ENCODE measurements at regions not wholly inside any gene's neighbourhood (a gene's known extent, or its start where the extent isn't known, plus 50 kb on each side); places are given as distances from the start of the nearest gene placed in this dataset.

GRCh38 chr15:66848686-66849392, 146.8 kb downstream of the SMAD6 start:
- DNase-seq: no peak

DNA sequence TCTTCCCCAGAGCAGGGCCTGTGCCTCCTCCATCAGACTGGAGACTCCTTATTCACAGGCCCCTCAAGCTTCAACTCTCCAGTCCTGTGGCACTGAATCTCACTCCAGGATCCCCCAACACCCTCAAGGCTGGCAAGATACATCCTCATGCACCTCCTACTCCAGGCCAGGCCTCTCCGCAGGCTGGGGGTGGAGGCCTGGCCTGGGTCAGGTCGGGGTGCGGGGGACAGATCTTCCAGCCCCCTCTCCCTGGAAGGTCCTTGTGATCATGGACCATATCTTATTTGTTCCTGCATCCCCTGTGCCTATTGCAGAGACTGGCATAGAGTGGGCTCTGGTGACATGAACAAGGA, 147.3 kb downstream of the SMAD6 start:
- DNase-seq: no peak

DNA sequence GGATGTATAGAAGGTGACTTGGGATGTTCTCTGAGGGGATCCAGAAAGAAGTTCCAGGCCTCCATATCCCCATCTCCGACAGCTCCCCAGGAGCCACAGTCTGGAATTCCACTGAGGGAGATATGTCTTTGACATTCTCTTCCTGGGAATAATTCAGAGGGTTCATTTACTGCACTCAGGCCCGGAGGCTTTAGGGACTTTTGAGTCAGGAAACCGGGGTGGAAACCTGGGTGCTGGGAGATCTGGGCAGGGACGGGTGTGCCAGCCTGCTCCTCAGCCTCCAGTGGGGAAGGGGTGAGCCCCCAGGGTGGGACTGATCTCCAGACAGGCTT, 147.7 kb downstream of the SMAD6 start:
- DNase-seq: no peak

DNA sequence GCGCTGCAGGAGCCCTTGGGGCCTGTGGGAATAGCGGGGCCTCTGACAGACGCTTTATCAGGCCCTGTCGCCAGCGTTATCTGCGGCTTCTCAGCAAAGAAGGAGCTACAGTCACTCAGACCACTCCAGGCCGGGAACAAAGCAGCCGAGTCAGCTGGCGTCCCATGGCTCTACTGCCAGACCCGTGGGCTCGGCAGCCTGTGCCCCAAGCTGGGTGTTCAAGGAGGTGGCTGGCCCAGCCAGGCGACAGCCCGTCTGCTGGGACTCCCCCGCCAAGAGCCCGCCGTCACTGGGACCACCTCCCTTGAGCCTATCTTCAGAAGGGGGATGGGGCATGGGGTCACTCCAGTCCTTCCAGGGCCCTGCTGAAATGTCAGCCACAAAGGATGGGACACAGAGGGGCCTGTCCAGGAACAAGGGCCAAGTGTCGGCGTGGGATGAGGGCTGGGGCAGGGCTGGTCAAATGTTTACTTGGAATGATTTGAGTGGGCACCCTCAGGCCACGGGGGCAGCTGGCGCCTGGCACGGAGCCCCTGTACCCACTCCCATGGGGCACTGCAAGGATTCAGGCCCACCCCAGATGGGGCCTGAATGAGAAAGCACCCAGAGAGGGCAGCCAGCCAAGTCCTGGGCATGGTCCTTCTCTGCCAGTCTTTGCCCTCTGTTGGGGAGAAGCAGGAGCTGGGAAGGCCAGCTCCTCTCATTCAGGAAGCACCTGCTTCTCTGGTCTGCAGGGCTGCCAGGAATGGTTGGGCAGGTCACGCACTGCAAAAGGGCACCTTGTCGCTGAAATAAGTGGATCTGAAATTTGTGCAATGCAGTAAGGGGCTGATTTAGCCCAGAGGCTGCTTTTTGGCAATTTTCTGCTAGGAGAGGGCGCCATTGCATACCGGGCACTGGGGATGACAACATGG, 148.3 kb downstream of the SMAD6 start:
- DNase-seq: no peak

DNA sequence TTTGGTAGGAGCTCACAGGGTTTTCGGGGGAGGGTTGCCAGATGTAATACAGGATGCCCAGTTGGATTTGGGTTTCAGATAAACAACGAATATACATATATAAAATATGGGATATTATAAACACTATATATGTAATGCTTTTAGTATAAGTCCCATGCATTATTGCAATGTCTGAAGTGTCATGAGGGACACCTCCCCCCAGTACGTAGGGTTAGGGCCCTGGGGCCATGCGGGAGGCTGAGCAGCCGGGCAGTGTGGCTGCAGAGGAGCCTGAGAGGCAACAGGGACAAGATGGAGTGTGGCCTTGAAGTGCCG, 148.9 kb downstream of the SMAD6 start:
- DNase-seq: no peak

- peak; percentile 60 for DNase-seq
Observed at GRCh38 chr15:66851311-66852063, 149.5 kb downstream of the SMAD6 start.

DNA sequence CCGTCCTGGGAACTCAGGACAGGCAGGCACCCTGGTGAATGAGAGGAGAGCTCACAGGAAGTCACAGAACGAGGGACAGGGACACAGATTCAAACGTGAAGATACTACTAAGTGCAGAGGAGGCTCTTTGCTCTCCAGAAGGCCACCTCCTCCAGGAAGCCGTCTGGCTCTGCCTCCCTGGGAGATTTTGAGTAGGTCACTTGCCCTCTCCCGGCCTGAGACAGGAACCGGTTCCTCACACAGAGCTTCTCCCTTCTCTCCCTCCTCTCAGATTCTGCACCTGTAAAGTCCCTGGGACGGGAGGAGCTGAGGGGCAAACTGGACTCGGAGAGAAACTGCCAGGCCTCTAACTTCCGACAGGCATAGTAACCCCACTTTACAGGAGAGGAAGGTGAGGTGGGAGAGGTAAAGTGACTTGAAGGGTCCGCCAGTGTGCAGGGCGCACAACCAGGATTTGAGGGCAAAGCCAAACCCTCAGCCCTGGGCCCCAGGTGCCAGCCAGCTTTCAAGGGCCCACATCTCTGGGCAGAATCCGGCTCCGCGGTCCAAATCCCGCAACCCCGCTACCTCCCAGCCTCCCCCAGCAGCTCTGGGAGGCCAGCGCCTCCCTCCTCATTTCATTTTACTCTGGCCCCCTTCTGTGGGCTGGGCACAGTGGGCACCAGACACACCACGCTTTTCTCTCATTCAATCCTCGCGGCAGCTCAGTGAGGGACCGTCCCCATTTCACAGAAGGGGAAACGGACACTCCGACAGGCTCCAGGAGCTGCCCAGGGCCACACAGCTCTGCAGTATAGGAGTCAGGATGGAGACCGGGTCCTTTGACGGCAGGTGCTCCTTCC, 150.2 kb downstream of the SMAD6 start:
- no peak for DNase-seq

DNA sequence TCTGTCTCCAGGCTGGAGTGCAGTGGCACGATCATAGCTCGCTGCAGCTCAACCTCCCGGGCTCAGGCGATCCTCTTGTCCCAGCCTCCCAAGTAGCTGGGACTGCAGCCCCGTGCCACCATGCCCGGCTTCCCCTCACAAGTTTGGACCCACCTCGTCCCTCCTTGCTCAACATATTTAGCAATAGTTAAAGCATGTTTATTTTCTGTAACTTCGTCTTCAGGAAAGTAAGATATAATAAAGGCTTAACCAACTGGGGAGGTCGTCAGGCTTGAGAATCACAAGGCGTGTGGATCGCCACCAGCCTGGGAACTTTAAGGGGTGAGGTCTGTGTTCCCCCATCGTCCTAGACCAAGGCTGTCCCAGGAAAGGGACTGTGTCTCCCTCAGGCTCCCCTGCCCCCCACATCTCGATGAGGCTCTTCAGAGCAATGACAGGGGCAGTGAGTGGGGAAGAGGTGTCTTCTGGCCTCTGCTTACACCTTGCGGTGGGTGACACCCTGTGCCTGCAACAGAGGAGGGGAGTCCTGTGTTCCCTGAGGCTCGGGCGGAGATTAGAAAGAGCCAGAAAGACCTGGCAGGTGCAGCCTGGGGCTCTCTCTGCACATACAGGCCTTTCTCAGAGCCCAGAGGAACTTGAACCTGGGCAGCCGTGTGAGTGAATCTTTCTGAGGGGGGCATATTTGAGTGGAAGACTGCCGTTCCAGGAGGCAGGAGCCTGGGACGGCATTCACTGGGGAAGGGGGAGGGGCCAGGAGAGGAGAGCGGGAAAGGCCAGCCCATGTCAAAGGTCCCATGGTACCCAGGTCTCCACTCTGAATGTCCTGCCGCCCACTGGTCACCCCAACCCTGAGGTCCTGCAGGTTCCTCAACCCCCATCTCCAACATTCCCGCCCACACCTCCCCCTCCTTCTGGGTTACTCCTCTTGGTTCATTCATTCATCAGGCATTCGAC, 152.3 kb downstream of the SMAD6 start:
- DNase-seq: no peak

DNA sequence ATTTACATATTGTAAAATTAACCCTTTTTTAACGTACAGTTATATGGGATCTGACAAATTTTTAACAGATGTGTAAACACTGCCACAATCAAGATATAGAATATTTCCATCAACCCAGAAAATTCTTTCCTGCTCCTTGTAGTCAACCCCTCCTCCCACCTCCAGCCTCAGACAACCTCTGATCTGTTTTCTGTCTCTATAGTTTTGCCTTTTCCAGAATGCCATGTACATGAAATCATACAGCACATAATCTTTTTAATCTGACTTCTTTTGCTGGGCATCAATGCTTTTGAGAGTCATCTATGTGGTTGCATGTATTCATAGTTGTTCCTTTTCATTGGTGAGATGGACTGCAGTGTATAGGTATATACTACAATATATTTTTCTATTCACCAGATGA, 153.0 kb downstream of the SMAD6 start:
- no peak for DNase-seq

DNA sequence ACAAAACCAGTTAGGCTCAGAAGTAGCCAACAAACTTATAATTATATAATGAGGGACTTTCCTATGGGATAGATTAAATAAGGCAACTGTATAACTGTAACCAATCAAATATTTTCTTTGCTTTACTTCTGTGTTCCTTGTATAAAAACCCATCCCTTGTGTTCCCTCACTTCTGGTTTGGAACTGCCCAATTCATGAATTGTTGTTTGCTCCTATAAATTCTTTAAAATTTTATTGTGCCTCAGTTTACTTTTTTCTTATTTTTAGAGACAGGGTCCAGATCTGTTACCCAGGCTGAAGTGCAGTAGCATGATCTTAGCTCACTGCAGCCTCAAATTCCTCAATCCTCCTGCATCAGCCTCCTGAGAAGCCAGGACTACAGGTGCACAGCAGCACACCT, 155.7 kb downstream of the SMAD6 start:
- no peak for DNase-seq

DNA sequence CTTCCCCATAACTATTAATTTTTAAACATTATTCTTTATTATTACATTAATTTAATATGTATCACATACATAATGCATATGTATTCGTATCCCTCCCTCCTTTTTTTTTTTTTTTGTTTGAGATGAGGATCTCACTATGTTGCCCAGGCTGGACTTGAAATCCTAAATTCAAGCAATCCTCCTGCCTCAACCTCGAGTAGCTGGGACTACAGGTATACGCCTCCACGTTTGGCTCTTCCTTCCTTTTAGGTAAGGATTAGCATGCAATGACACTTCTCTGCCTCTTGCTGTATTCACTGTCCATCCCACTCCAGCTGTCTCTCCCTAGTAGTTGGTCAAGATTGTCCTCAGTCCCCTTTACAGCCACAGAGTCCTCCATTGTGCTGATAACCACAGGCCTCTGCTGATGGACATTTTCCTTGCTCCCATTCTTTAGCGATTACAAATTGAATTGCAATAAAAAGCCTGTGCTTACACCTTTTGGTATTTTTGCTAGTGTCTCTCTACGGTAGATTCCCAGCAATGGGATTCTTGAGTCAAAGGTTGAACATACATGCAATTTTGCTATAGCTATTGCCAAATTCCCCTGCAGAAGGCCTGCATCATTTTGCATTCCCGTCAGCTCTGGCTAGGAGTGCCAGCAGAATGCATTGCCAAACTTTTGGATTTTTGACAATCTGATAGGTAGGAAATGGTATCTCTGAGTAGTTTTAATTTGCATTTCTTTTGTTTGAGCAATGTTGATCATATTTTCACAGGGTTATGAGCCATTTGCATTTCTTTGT, 156.6 kb downstream of the SMAD6 start:
- DNase-seq: no peak

DNA sequence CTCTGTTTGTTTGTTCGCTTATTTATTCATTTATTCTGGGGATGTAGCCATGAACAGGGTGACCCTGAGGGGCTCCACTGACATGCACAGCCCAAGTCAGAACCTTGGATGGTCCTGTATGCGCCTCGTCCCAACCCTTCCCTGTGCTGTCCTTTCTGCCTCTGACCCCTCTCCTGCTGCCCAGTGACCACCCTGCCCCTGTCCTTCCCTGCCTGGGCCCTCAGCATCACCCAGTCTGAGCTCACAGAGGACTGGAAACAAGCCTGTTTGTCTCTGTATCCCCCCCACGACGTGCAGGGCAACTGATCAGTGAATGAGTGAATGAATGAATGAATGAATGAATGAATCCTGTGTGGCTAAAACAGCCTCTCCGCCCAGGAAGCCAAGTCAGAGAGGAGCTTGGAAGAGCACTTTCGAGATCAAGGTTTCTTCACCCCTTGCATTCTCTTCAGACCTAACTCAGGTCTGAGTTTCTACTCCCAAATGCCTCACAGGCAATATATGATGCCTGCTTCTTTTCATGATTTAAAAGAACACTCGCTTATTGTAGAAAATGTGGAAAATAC, 157.7 kb downstream of the SMAD6 start:
- DNase-seq: no peak

DNA sequence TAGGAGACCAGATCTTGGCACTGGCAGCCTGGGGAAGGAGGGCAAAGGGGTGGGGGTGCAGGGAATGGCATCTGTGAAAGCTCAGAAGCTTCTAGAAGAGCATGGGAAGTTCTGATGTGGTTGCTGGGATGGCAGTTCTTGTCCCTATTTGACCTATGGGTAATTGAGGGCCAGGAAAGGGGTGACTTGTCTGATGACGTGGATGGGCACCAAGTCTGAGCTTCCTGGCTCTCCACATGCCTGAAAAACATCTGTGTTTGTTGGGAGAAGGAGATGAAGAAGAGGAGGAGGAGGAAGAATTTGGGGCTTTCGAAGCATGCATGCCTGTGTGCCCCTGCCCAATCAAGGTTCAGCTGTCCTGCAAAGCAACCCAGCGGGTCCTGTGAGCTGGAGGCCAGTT, 158.8 kb downstream of the SMAD6 start:
- no peak for DNase-seq

DNA sequence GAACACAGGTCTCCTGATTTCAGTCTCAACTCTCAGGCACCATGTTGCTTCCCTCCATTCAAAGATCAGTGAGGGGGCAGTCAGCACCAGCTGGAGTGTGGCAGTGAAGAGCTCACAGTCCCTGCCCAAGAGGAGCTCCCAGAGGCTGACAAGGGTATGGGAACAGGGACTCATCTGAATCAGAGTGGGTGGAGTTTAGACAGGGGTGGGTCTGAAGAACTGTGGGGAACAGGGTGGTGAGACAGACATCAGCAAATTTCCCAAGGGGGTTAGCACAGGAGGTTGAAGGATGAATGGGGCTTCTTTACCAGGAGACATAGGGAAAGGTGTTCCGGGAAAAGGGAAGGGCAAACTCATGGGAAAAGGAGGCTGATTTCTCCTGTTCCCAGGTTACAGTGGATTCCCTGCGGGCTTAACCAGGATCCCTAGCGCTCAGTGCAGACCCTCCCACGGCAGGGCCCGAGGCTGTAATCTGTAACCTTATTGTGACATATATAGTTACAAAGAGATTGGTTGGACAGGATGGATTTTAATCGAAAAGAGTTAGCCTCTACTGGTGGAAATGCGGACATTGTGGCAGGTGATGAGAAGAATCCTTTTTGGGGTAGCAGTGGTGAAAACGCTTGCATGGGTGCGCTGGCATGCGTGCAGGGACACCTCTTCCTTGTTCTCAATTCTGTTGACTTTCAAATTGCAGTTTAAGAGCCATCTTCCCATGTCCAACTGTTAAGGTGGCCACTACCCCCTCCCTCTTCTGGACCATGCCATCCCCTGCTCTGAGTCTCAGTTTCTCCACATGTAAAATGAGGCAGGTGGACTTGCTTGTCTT, 160.3 kb downstream of the SMAD6 start:
- DNase-seq: no peak

GRCh38 chr15:66862940-66863335, 160.9 kb downstream of the SMAD6 start:
- DNase-seq: peak; percentile 62

GRCh38 chr15:66863390-66864085, 161.5 kb downstream of the SMAD6 start:
- no peak for DNase-seq

DNA sequence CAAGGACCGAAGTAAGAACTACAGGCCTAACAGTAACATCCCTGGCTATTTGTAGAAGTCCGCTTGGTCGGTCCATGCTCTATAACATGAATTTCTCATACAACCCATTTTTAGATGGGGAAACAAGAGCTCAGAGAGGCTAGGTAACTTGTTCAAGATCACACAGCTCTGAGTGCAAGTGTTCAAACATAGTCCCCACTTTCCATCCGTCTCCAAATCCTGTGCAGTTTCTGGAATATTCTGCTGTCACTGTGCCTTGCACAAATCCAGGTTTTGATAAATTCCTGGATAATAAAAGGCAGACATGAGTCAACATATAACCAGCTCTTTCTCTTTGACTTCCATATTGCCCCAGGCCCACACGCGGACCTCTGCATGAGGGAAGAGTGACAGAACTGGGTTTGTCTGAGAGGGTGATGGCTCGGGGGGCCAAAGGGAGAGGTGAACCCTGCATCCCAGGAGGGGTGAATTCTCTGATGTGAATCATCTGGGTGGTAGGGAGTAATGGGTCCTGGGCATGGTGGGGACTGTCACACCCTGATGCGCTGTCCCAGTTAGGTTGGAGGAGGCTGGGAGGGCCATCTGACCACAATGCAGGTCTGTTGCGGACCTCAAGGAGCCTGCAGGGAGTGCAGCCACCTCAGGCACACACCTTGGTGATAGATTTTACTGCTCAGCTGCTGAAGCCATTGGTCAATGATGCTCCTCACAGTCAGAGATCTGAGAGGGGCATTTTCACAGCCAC, 162.2 kb downstream of the SMAD6 start:
- DNase-seq: no peak

DNA sequence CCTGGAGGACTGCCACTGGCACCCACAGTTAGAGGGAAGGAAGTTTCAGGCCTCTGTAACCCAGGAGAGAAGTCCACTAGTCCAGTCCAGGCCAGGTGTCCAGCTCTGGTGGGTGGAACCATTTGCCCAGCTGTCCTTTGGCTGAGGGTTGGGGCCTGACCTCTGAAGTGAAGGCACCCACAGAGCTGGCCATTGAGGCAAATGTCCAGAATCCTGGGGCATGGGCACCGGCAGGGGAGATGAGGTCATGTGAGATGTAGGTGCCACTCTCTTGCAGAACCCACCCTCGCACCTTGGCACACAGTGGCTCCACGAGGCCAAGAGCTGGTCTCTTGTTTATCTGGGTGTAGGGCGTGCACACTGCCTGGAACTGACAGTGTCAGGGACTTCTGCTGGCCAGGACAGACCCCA, 162.8 kb downstream of the SMAD6 start:
- no peak for DNase-seq
